HL-60 (cell line): ENCODE measurements at regions not wholly inside any gene's neighbourhood (a gene's known extent, or its start where the extent isn't known, plus 50 kb on each side); places are given as distances from the start of the nearest gene placed in this dataset.

Source experiments
- DNase-seq, 2 experiments: peaks; one replicate each; pipeline ENCODE4 v3.0.0-alpha.2; 2010 to 2020; ENCODE audit warnings: low read depth in 1 of 2, low spot score in 1 of 2
- H3K27ac ChIP-seq: fragments of 250-450 bp; sonication (Bioruptor Pico); replicated peaks from 2 replicates; pipeline ENCODE4 v1.5.1; 2020; ENCODE audit warnings: mild to moderate bottlenecking, moderate library complexity
- H3K27me3 ChIP-seq: fragments of 250-450 bp; sonication (Bioruptor Pico); 2 replicates; pipeline ENCODE4 v1.5.1; 2021; ENCODE audit warnings: mild to moderate bottlenecking, moderate library complexity; ENCODE audit not compliant: insufficient read depth, poor library complexity, severe bottlenecking
- H3K4me3 ChIP-seq: replicated peaks from 2 replicates; pipeline ENCODE4 v1.5.1; 2011; ENCODE audit warnings: mild to moderate bottlenecking, control low read depth, low read length; ENCODE audit not compliant: insufficient read depth
- CTCF ChIP-seq: IDR thresholded peaks from one replicate; pipeline ENCODE4 v1.5.1; 2011; ENCODE audit warnings: low read length, control low read depth, inconsistent platforms; ENCODE audit not compliant: insufficient read depth
- GABPA ChIP-seq: IDR thresholded peaks from 2 replicates; pipeline ENCODE4 v1.6.1; 2012; ENCODE audit warnings: low read depth
- POLR2AphosphoS5 ChIP-seq: IDR thresholded peaks from 2 replicates; pipeline ENCODE4 v1.6.1; 2012; ENCODE audit warnings: low read depth
- REST ChIP-seq: IDR thresholded peaks from 2 replicates; pipeline ENCODE4 v1.6.1; 2012; ENCODE audit warnings: low read depth; ENCODE audit not compliant: insufficient replicate concordance
- SPI1 ChIP-seq: IDR thresholded peaks from 2 replicates; pipeline ENCODE4 v1.6.1; 2012; ENCODE audit warnings: low read depth, mild to moderate bottlenecking, borderline replicate concordance

GRCh38 chr17:79201536-79202227 lies 127.1 kb downstream of the ENGASE start:
- Histone ChIP-seq H3K27ac (no peak overlapping the region), H3K27me3 (no peaks in the 10 kb centered on the region), H3K4me3 (no peak overlapping the region)
- TF ChIP-seq CTCF (no peak), SPI1 (no peak), REST (no peak), POLR2AphosphoS5 (no peak), GABPA (no peak)
- DNase-seq = no peak

GRCh38 chr17:79201119-79201518 lies 126.5 kb downstream of the ENGASE start:
- Histone ChIP-seq H3K4me3 (no peak overlapping the region), H3K27me3 (no peaks in the 10 kb centered on the region), H3K27ac (no peak overlapping the region)
- DNase-seq = no peak
- no peak for TF ChIP-seq CTCF
- no peak for TF ChIP-seq SPI1
- TF ChIP-seq GABPA = no peak
- TF ChIP-seq REST = no peak
- no peak for TF ChIP-seq POLR2AphosphoS5

GRCh38 chr17:79196913-79197312 lies 122.3 kb downstream of the ENGASE start:
- Histone ChIP-seq H3K27ac (no peak overlapping the region), H3K4me3 (no peak overlapping the region), H3K27me3 (peaks cover 7% of the 10 kb centered on the region)
- TF ChIP-seq CTCF = no peak
- no peak for TF ChIP-seq GABPA
- no peak for TF ChIP-seq REST
- no peak for TF ChIP-seq SPI1
- no peak for TF ChIP-seq POLR2AphosphoS5
- DNase-seq = no peak
